ENCODE measurements at regions not wholly inside any gene's neighbourhood (a gene's known extent, or its start where the extent isn't known, plus 50 kb on each side); places are given as distances from the start of the nearest gene placed in this dataset.

- CTCF ChIA-PET = interaction anchor here (2.1 kb wide), 1 partner anchor 9 kb away, joined by 8 read pairs; no protein-coding TSS in a partner anchor
- DNase-seq (ENCODE audit: extremely low spot score) = no peak
- POLR2A ChIA-PET = no interaction called here
- no peak for TF ChIP-seq CTCF (IDR thresholded peaks at IDR 0.05; ENCODE audit: control extremely low read depth, extremely low read depth, low read depth, missing control alignments)
Observed at GRCh38 chr7:159240962-159241361, 96.3 kb upstream of the VIPR2 start.

- ChIA-PET CTCF (no interaction called here), POLR2A (no interaction called here)
- TF ChIP-seq CTCF (IDR thresholded peaks at IDR 0.05; ENCODE audit: control extremely low read depth, extremely low read depth, low read depth, missing control alignments) = no peak
- DNase-seq (ENCODE audit: extremely low spot score) = no peak
Observed at GRCh38 chr7:159239028-159239427, 94.4 kb upstream of the VIPR2 start.

- no peak for DNase-seq (ENCODE audit: extremely low spot score)
- no peak for TF ChIP-seq CTCF (IDR thresholded peaks at IDR 0.05; ENCODE audit: control extremely low read depth, extremely low read depth, low read depth, missing control alignments)
- ChIA-PET POLR2A (no interaction called here), CTCF (interaction anchor here (0.9 kb wide), 1 partner anchor 16 kb away, joined by 3 read pairs; no protein-coding TSS in a partner anchor)
Observed at GRCh38 chr7:159238541-159238940, 93.9 kb upstream of the VIPR2 start.

- POLR2A ChIA-PET = no interaction called here
- no peak for DNase-seq (ENCODE audit: extremely low spot score)
- CTCF ChIA-PET = no interaction called here
- no peak for TF ChIP-seq CTCF (IDR thresholded peaks at IDR 0.05; ENCODE audit: control extremely low read depth, extremely low read depth, low read depth, missing control alignments)
Observed at GRCh38 chr7:159237022-159237653, 92.5 kb upstream of the VIPR2 start.

- CTCF ChIA-PET = no interaction called here
- TF ChIP-seq CTCF (IDR thresholded peaks at IDR 0.05; ENCODE audit: control extremely low read depth, extremely low read depth, low read depth, missing control alignments) = no peak
- POLR2A ChIA-PET = no interaction called here
- no peak for DNase-seq (ENCODE audit: extremely low spot score)
Observed at GRCh38 chr7:159231017-159231416, 86.3 kb upstream of the VIPR2 start.

GRCh38 chr7:159229683-159230475 lies 85.2 kb upstream of the VIPR2 start:
- ChIA-PET CTCF (no interaction called here), POLR2A (no interaction called here)
- DNase-seq (ENCODE audit: extremely low spot score) = no peak
- no peak for TF ChIP-seq CTCF (IDR thresholded peaks at IDR 0.05; ENCODE audit: control extremely low read depth, extremely low read depth, low read depth, missing control alignments)
